ENCODE measurements at regions not wholly inside any gene's neighbourhood (a gene's known extent, or its start where the extent isn't known, plus 50 kb on each side); places are given as distances from the start of the nearest gene placed in this dataset.
"Not testable (repeated sequence)": the region's sequence is repeated elsewhere in the genome, so short reads cannot be mapped to it uniquely, and the experiment has no call there.

DNA sequence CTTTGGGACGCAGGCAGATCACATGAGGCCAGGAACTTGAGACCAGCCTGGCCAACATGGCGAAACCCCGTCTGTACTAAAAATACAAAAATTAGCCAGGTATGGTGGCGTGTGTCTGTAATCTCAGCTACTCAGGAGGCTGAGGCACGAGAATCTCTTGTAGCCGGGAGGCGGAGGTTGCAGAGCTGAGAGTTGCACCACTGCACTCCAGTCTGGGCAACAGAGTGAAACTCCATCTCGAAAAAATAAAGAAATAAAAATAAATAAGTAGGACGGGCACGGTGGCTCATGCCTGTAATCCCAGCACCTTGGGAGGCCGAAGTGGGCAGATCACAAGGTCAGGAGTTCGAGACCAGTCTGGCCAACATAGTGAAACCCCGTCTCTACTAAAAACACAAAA, 58.2 kb upstream of the CACUL1 start:
- H3K4me3 ChIP-seq (ENCODE audit: extremely low read depth in 1 of 4, insufficient read depth in 2 of 4, low read depth in 3 of 4, low read length in 4 of 4); H3K9me3 ChIP-seq (ENCODE audit: insufficient read depth in 2 of 2, low read depth in 1 of 2, low read length in 1 of 2); H4K91ac ChIP-seq (replicated peaks; ENCODE audit: insufficient read length, low read length); H4K5ac ChIP-seq (ENCODE audit: insufficient read length, low read depth, low read length); H3K18ac ChIP-seq (ENCODE audit: extremely low read depth, low read length); H3K79me1 ChIP-seq (ENCODE audit: low read depth, low read length); H3K9ac ChIP-seq (replicated peaks in 1 of 4; ENCODE audit: extremely low read depth in 1 of 4, low read depth in 3 of 4, low read length in 3 of 4); H3K79me2 ChIP-seq (ENCODE audit: control insufficient read depth in 1 of 2, insufficient read depth in 2 of 2, low read length in 2 of 2); H3K23me2 ChIP-seq (ENCODE audit: low read depth, low read length); H3K4me1 ChIP-seq (replicated peaks in 1 of 4; ENCODE audit: control insufficient read depth in 3 of 4, insufficient read depth in 4 of 4, low read length in 3 of 4); H2BK20ac ChIP-seq (ENCODE audit: low read length); H2BK12ac ChIP-seq (ENCODE audit: low read depth, low read length); H2BK5ac ChIP-seq (ENCODE audit: low read depth, low read length); H3K27ac ChIP-seq (ENCODE audit: low read depth, low read length); H2BK120ac ChIP-seq (replicated peaks; ENCODE audit: low read depth, low read length); H4K8ac ChIP-seq (ENCODE audit: extremely low read depth, insufficient read depth, low read length); H2AFZ ChIP-seq (ENCODE audit: low read length); H2BK15ac ChIP-seq (ENCODE audit: low read length); H3K23ac ChIP-seq (ENCODE audit: insufficient read length); H3K36me3 ChIP-seq (ENCODE audit: control insufficient read depth in 2 of 4, insufficient read depth in 4 of 4, low read length in 3 of 4); H3K27me3 ChIP-seq (replicated peaks in 1 of 4; ENCODE audit: control insufficient read depth in 3 of 4, extremely low read depth in 1 of 4, insufficient read depth in 3 of 4, low read length in 3 of 4); H4K20me1 ChIP-seq (replicated peaks in 1 of 2; ENCODE audit: control insufficient read depth in 1 of 2, insufficient read depth in 2 of 2, low read length in 2 of 2); H3K56ac ChIP-seq (replicated peaks; ENCODE audit: insufficient read length, low read depth, low read length); H2AK5ac ChIP-seq (ENCODE audit: low read depth, low read length); FAIRE-seq; CTCF ChIA-PET (ENCODE audit: partially characterized antibody); H3K4ac ChIP-seq (replicated peaks; ENCODE audit: insufficient read length, low read depth, low read length); H3K4me2 ChIP-seq (ENCODE audit: insufficient read depth in 1 of 2, low read depth in 2 of 2, low read length in 2 of 2); H3K14ac ChIP-seq (ENCODE audit: insufficient read length); DNase-seq (ENCODE audit: low read depth in 1 of 2, low spot score in 2 of 2): not testable (repeated sequence)
- POLR2A ChIA-PET (ENCODE audit: partially characterized antibody), result interaction anchor here (0.7 kb wide), 1 partner anchor 59 kb away, joined by 3 read pairs; no protein-coding TSS in a partner anchor
- 88% methylated on average over 10 of the region's 13 CpGs; no CpG with 5 or more reads in 1 of the 2 experiments for WGBS, 2 experiments (ENCODE audit: extremely low coverage in 1 of 2, insufficient coverage in 1 of 2, insufficient read length in 1 of 2, insufficient replicate concordance in 2 of 2, low coverage in 1 of 2, low lambda C conversion rate in 2 of 2, missing lambda C conversion rate in 1 of 2)

Measured in H1 (cell line).